RWPE1 (cell line): ENCODE measurements at regions not wholly inside any gene's neighbourhood (a gene's known extent, or its start where the extent isn't known, plus 50 kb on each side); places are given as distances from the start of the nearest gene placed in this dataset.

Experiments used
- CTCF ChIA-PET: fragments of 350-600 bp; sonication (Branson Sonifier 250); formaldehyde crosslinking; extraction: SDS; loops from one replicate; lab custom pipeline; 2021; lab: Yijun Ruan, JAX
- POLR2A ChIA-PET: fragments of 400-600 bp; formaldehyde crosslinking; extraction: SDS; loops from one replicate; lab custom pipeline; 2020; ENCODE audit warnings: antibody characterized with exemption; ENCODE audit not compliant: low non-redundant PET; lab: Yijun Ruan, JAX
- DNase-seq: peaks from one replicate; pipeline ENCODE4 v3.0.0; 2012; ENCODE audit warnings: low spot score
- H3K27ac ChIP-seq: fragments of 450-650 bp; 2 replicates; pipeline ENCODE4 v1.5.1; 2017
- TF ChIP-seq, protein P1 (sequence below): fragments of 450-650 bp; conservative IDR thresholded peaks from 2 replicates; pipeline ENCODE4 v1.5.1; 2017; ENCODE audit warnings: low read depth, mild to moderate bottlenecking

GRCh38 chr5:117748336-117748735, 1173.7 kb upstream of the SEMA6A start:
- DNase-seq, result no peak
- CTCF ChIA-PET, result no interaction called here
- H3K27ac ChIP-seq, result no peak overlapping the region
- TF ChIP-seq, protein P1, sequence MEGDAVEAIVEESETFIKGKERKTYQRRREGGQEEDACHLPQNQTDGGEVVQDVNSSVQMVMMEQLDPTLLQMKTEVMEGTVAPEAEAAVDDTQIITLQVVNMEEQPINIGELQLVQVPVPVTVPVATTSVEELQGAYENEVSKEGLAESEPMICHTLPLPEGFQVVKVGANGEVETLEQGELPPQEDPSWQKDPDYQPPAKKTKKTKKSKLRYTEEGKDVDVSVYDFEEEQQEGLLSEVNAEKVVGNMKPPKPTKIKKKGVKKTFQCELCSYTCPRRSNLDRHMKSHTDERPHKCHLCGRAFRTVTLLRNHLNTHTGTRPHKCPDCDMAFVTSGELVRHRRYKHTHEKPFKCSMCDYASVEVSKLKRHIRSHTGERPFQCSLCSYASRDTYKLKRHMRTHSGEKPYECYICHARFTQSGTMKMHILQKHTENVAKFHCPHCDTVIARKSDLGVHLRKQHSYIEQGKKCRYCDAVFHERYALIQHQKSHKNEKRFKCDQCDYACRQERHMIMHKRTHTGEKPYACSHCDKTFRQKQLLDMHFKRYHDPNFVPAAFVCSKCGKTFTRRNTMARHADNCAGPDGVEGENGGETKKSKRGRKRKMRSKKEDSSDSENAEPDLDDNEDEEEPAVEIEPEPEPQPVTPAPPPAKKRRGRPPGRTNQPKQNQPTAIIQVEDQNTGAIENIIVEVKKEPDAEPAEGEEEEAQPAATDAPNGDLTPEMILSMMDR, result no peak
- POLR2A ChIA-PET, result no interaction called here

DNA sequence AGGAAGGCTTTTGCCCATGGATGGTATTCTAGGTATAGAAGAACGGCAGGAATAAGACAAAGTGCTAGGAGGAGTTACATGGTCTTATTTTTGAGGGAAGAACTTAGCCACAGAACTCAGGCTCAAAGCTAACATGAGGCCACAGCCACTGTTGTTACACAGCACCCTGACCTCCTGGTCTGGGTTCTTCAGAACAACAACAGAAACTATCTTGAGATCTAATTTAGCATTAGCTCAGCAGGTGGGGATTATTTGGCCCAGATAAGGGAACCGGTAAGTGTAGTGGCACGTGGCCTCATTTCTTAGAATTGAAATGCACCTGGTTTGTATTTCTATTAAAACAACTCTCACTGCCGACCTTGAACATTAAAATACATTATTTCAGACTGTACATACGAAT, 1168.7 kb upstream of the SEMA6A start:
- POLR2A ChIA-PET, result no interaction called here
- H3K27ac ChIP-seq, result no peak overlapping the region
- CTCF ChIA-PET, result interaction anchor here (0.6 kb wide), 1 partner anchor 957 kb away, joined by 3 read pairs; no protein-coding TSS in a partner anchor
- TF ChIP-seq, protein P1, result no peak
- DNase-seq, result no peak

DNA sequence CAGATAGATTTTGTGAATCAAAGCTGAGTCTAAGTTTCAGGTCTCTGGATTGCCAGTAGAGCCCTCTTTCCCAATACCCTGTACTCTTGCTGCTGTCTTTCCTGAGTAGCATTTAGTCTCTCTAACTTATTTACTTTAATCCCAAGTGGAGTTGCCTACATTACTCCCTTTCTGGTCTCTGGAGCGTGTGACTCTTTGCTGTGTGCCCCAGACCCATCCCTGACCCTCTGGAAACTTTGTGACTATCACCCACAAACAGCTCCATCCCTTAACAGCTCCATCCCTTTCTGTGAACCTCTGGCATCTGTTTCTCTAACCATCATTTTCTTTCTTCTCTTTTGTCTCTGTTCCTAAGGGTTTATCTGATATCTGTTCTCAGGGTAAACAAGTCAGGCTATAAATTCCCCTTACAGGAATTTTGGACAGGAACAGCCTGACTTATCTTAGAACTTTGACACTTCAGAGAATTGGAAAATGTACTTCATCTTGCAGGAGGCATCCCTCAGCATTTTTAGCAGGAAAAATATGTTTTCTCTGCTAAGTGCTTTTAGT, 1167.1 kb upstream of the SEMA6A start:
- ChIA-PET POLR2A (interaction anchor here (0.7 kb wide), 1 partner anchor 635 kb away, joined by 6 read pairs; no protein-coding TSS in a partner anchor), CTCF (no interaction called here)
- H3K27ac ChIP-seq, result no peak overlapping the region
- TF ChIP-seq, protein P1, result no peak
- DNase-seq, result no peak

DNA sequence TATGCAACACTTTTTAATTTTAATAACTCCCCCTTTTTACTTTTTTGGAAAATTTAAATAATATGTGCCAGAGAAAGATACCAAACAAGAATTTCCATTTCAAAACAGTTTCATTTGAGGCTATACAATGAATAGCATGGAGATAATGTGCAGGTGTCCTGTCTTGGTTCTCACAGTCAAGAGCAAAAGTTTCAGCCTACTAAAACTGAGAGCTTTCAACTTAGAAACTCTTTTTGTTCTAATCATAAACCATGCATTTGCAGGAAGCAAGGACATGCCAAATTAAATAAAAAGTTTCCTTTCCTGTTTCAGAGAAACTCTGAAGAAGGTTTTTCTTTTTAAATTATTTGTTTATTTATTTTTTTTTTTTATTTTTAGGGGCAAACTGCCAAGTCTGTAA, 1165.6 kb upstream of the SEMA6A start:
- DNase-seq, result no peak
- H3K27ac ChIP-seq, result no peak overlapping the region
- ChIA-PET POLR2A (no interaction called here), CTCF (interaction anchor here (0.7 kb wide), 1 partner anchor 1034 kb away, joined by 6 read pairs; no protein-coding TSS in a partner anchor)
- TF ChIP-seq, protein P1, result no peak

DNA sequence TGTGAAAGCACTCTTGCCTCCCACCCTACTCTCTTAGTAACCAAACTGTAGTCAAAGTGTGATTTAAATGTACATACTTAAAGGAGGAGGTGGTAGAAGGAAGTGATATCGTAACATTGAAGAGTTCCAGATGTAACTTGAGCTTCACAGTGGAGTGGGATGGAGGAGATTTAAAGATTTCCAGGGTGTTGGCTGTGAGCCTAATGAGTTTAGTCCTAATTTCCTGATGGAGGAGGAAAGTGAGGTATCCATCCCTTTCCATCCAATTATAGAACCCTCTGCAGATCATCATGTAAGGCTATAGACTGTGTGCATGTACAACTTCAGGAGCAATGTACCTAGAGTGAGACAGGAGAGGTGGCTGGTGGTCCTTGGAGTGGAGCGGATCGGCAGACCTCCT, 1163.9 kb upstream of the SEMA6A start:
- DNase-seq, result no peak
- ChIA-PET POLR2A (no interaction called here), CTCF (no interaction called here)
- TF ChIP-seq, protein P1, result no peak
- H3K27ac ChIP-seq, result no peak overlapping the region

DNA sequence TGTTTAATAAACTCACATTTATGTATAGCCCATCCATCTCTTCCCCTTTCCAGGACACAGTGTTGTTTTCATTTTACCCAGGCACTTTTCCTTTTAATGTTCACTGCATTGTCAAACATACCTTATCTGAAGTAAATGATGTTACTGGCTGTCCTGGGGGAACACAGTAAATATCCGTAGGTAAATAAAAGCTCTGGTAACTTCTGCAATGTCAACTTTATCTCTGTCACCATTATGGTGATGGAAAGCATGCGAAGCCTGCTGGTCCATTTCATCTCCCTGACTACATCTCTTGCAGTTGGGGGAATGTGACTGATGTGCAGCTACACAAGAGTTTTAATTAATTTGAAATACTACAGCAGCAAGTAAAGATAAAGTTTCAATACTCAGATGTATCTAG, 1162.1 kb upstream of the SEMA6A start:
- H3K27ac ChIP-seq, result no peak overlapping the region
- TF ChIP-seq, protein P1, result no peak
- DNase-seq, result no peak
- CTCF ChIA-PET, result interaction anchor here (0.6 kb wide), 1 partner anchor 70 kb away, joined by 3 read pairs; no protein-coding TSS in a partner anchor
- POLR2A ChIA-PET, result no interaction called here
